Endodermal cell (in vitro differentiated cells): ENCODE measurements at regions not wholly inside any gene's neighbourhood (a gene's known extent, or its start where the extent isn't known, plus 50 kb on each side); places are given as distances from the start of the nearest gene placed in this dataset.

Source experiments
- DNase-seq: peaks from one replicate; pipeline ENCODE4 v3.0.0-alpha.2; 2017
- H3K27ac ChIP-seq: 2 replicates; pipeline ENCODE4 v1.5.1; 2013; ENCODE audit warnings: mild to moderate bottlenecking, low read depth, low read length, moderate library complexity
- H3K27me3 ChIP-seq: 2 replicates; pipeline ENCODE4 v1.6.1; 2013; ENCODE audit warnings: mild to moderate bottlenecking, low read length, moderate library complexity; ENCODE audit not compliant: insufficient read depth, control insufficient read depth, poor library complexity, severe bottlenecking
- H3K36me3 ChIP-seq: 2 replicates; pipeline ENCODE4 v1.7.0; 2013; ENCODE audit warnings: mild to moderate bottlenecking, low read length, moderate library complexity; ENCODE audit not compliant: control insufficient read depth, insufficient read depth
- H3K4me1 ChIP-seq: one replicate; pipeline ENCODE4 v1.7.0; 2013; ENCODE audit warnings: low read length; ENCODE audit not compliant: control insufficient read depth, insufficient read depth
- H3K4me3 ChIP-seq: 2 replicates; pipeline ENCODE4 v1.5.1; 2013; ENCODE audit warnings: mild to moderate bottlenecking, low read length, moderate library complexity
- H3K9ac ChIP-seq: 2 replicates; pipeline ENCODE4 v1.6.1; 2013; ENCODE audit warnings: mild to moderate bottlenecking, low read length, moderate library complexity; ENCODE audit not compliant: poor library complexity, severe bottlenecking; ENCODE audit errors: extremely low read depth
- H3K9me3 ChIP-seq: 2 replicates; pipeline ENCODE4 v1.6.1; 2013; ENCODE audit warnings: mild to moderate bottlenecking, low read length, moderate library complexity; ENCODE audit not compliant: control insufficient read depth
- H3K27ac Mint-ChIP-seq: 2 replicates; pipeline ENCODE4 v1.8.0; 2020; ENCODE audit warnings: mixed read lengths
- H3K27me3 Mint-ChIP-seq: 2 replicates; pipeline ENCODE4 v1.8.0; 2021; ENCODE audit warnings: mild to moderate bottlenecking, mixed read lengths; ENCODE audit not compliant: insufficient read depth
- H3K36me3 Mint-ChIP-seq: 2 replicates; pipeline ENCODE4 v1.8.0; 2020; ENCODE audit warnings: low read depth, mixed read lengths
- H3K4me1 Mint-ChIP-seq: 2 replicates; pipeline ENCODE4 v1.8.0; 2020; ENCODE audit warnings: mixed read lengths
- H3K4me3 Mint-ChIP-seq: 2 replicates; pipeline ENCODE4 v1.8.0; 2020; ENCODE audit warnings: mild to moderate bottlenecking, moderate library complexity, mixed read lengths
- H3K9me3 Mint-ChIP-seq: 2 replicates; pipeline ENCODE4 v1.8.0; 2020; ENCODE audit warnings: mild to moderate bottlenecking, mixed read lengths
- CTCF ChIP-seq: fragments of 200-600 bp; sonication (generic); conservative IDR thresholded peaks from 2 replicates; pipeline ENCODE4 v1.5.0; 2021; ENCODE audit warnings: antibody characterized with exemption, mild to moderate bottlenecking
- WGBS, 2 experiments: methylation state at CpG; one replicate each; pipeline versions ENCODE4 v1.1.5 to v1.1.7; 2013; ENCODE audit warnings: missing lambda C conversion rate in 2 of 2, mixed read lengths in 1 of 2; ENCODE audit not compliant: insufficient coverage in 1 of 2, insufficient read length in 1 of 2; 5-methylcytosine and 5-hydroxymethylcytosine counted together

- Histone ChIP-seq H3K9ac (no peak overlapping the region), H3K27me3 (peaks cover 14% of the 10 kb centered on the region), H3K4me3 (no peak overlapping the region), H3K36me3 (no peaks in the 10 kb centered on the region), H3K27ac (no peak overlapping the region), H3K9me3 (no peaks in the 10 kb centered on the region), H3K4me1 (peaks cover 4% of the 10 kb centered on the region)
- Mint-ChIP-seq H3K36me3 (no peaks in the 10 kb centered on the region), H3K4me3 (no peak overlapping the region), H3K27me3 (peaks cover 18% of the 10 kb centered on the region), H3K4me1 (peaks cover 1% of the 10 kb centered on the region), H3K9me3 (no peaks in the 10 kb centered on the region), H3K27ac (no peak overlapping the region)
- no peak for TF ChIP-seq CTCF
- DNase-seq = no peak
- WGBS, 2 experiments = 100% methylated on average over 1 of the region's 1 CpG; no CpG with 5 or more reads in 1 of the 2 experiments
Observed at GRCh38 chr1:34279971-34280370, 103.3 kb downstream of the C1orf94 start.

GRCh38 chr1:34280509-34280908, 103.8 kb downstream of the C1orf94 start:
- no peak overlapping the region for H3K9ac ChIP-seq
- Mint-ChIP-seq H3K4me3 (no peak overlapping the region), H3K27me3 (peaks cover 18% of the 10 kb centered on the region), H3K36me3 (no peaks in the 10 kb centered on the region), H3K4me1 (peaks cover 1% of the 10 kb centered on the region), H3K9me3 (no peaks in the 10 kb centered on the region), H3K27ac (no peak overlapping the region)
- H3K27me3 ChIP-seq = peaks cover 14% of the 10 kb centered on the region
- TF ChIP-seq CTCF = no peak
- no peak overlapping the region for H3K27ac ChIP-seq
- no peaks in the 10 kb centered on the region for H3K9me3 ChIP-seq
- H3K36me3 ChIP-seq = no peaks in the 10 kb centered on the region
- no peak overlapping the region for H3K4me3 ChIP-seq
- 94 to 100% methylated on average over 1 to 4 of the region's 4 CpGs for WGBS, 2 experiments
- H3K4me1 ChIP-seq = peaks cover 4% of the 10 kb centered on the region
- no peak for DNase-seq

GRCh38 chr1:34283142-34283541, 106.4 kb downstream of the C1orf94 start:
- TF ChIP-seq CTCF = no peak
- peaks cover 4% of the 10 kb centered on the region for H3K4me1 ChIP-seq
- WGBS, 2 experiments = 46 to 94% methylated on average over 2 to 3 of the region's 3 CpGs
- Mint-ChIP-seq H3K27me3 (peaks cover 22% of the 10 kb centered on the region), H3K4me1 (peaks cover 1% of the 10 kb centered on the region), H3K4me3 (no peak overlapping the region), H3K9me3 (no peaks in the 10 kb centered on the region), H3K36me3 (no peaks in the 10 kb centered on the region), H3K27ac (no peak overlapping the region)
- no peak overlapping the region for H3K9ac ChIP-seq
- no peak for DNase-seq
- no peak overlapping the region for H3K27ac ChIP-seq
- no peak overlapping the region for H3K4me3 ChIP-seq
- peaks cover 14% of the 10 kb centered on the region for H3K27me3 ChIP-seq
- no peaks in the 10 kb centered on the region for H3K36me3 ChIP-seq
- no peaks in the 10 kb centered on the region for H3K9me3 ChIP-seq
